B cell (primary cell): ENCODE measurements at regions not wholly inside any gene's neighbourhood (a gene's known extent, or its start where the extent isn't known, plus 50 kb on each side); places are given as distances from the start of the nearest gene placed in this dataset.

Source experiments
- EZH2 ChIP-seq: IDR thresholded peaks from 2 replicates; pipeline ENCODE4 v1.6.1; 2012; ENCODE audit warnings: borderline replicate concordance, low read depth, mild to moderate bottlenecking, moderate library complexity, low read length; ENCODE audit not compliant: insufficient read depth, poor library complexity, severe bottlenecking
- TF ChIP-seq, protein P1 (sequence below): fragments of 200-600 bp; IDR thresholded peaks from one replicate; pipeline ENCODE4 v1.8.0; 2022; ENCODE audit warnings: antibody characterized with exemption, mild to moderate bottlenecking

DNA sequence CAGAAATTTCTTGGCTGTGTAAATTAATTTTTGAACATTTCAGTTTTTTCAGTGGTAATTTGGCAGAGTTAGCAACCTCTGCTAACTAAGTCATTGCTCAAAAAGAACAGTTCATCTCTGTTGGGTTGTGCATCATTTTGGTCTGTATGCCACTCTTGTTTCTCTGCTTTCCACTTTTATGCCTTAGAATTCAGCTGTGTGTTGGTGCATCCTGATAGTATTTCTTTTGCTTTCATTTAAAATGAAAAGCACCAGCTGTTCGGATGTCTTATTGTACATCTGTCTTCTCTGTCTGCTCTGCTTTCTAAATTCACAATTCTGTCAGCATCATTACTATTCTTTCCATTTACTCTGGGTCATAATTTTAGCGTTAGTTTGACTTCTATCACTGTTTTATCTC lies 388.2 kb upstream of the NDST4 start:
- TF ChIP-seq, protein P1, sequence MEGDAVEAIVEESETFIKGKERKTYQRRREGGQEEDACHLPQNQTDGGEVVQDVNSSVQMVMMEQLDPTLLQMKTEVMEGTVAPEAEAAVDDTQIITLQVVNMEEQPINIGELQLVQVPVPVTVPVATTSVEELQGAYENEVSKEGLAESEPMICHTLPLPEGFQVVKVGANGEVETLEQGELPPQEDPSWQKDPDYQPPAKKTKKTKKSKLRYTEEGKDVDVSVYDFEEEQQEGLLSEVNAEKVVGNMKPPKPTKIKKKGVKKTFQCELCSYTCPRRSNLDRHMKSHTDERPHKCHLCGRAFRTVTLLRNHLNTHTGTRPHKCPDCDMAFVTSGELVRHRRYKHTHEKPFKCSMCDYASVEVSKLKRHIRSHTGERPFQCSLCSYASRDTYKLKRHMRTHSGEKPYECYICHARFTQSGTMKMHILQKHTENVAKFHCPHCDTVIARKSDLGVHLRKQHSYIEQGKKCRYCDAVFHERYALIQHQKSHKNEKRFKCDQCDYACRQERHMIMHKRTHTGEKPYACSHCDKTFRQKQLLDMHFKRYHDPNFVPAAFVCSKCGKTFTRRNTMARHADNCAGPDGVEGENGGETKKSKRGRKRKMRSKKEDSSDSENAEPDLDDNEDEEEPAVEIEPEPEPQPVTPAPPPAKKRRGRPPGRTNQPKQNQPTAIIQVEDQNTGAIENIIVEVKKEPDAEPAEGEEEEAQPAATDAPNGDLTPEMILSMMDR, result no peak
- no peak for TF ChIP-seq EZH2
